ENCODE measurements at regions not wholly inside any gene's neighbourhood (a gene's known extent, or its start where the extent isn't known, plus 50 kb on each side); places are given as distances from the start of the nearest gene placed in this dataset.
A peak's percentile ranks its signal among the peaks of the same experiment; 100 is the strongest.

- TF ChIP-seq JUND (IDR thresholded peaks at IDR 0.05; ENCODE audit: low read depth): no peak
- in situ Hi-C loops (cut with HindIII; ENCODE audit: low pct_unique_long_range_greater_than_20kb, low sequenced_read_pairs): no loop called here
Measured at GRCh38 chr11:123378096-123378495, 52.0 kb upstream of the GRAMD1B start.

GRCh38 chr11:123377355-123377754 lies 52.7 kb upstream of the GRAMD1B start:
- no peak for TF ChIP-seq JUND (IDR thresholded peaks at IDR 0.05; ENCODE audit: low read depth)
- no peak for DNase-seq (ENCODE audit: low read depth in 1 of 2, low spot score in 1 of 2)
- in situ Hi-C loops (cut with HindIII; ENCODE audit: low pct_unique_long_range_greater_than_20kb, low sequenced_read_pairs): no loop called here

More at GRCh38 chr11:123378096-123378495, 52.0 kb upstream of the GRAMD1B start:
- DNase-seq (ENCODE audit: low read depth in 1 of 2, low spot score in 1 of 2): peak in 1 of 2 experiments; percentile 60

GRCh38 chr11:123375832-123376231 lies 54.2 kb upstream of the GRAMD1B start:
- no peak for TF ChIP-seq JUND (IDR thresholded peaks at IDR 0.05; ENCODE audit: low read depth)
- DNase-seq (ENCODE audit: low read depth in 1 of 2, low spot score in 1 of 2): no peak
- in situ Hi-C loops (cut with HindIII; ENCODE audit: low pct_unique_long_range_greater_than_20kb, low sequenced_read_pairs): no loop called here

GRCh38 chr11:123374622-123374968 lies 55.5 kb upstream of the GRAMD1B start:
- no peak for TF ChIP-seq JUND (IDR thresholded peaks at IDR 0.05; ENCODE audit: low read depth)
- DNase-seq (ENCODE audit: low read depth in 1 of 2, low spot score in 1 of 2): no peak
- in situ Hi-C loops (cut with HindIII; ENCODE audit: low pct_unique_long_range_greater_than_20kb, low sequenced_read_pairs): no loop called here

- no peak for TF ChIP-seq JUND (IDR thresholded peaks at IDR 0.05; ENCODE audit: low read depth)
- DNase-seq (ENCODE audit: low read depth in 1 of 2, low spot score in 1 of 2): no peak
- in situ Hi-C loops (cut with HindIII; ENCODE audit: low pct_unique_long_range_greater_than_20kb, low sequenced_read_pairs): no loop called here
Measured at GRCh38 chr11:123373754-123374621, 56.1 kb upstream of the GRAMD1B start.

- no peak for TF ChIP-seq JUND (IDR thresholded peaks at IDR 0.05; ENCODE audit: low read depth)
- in situ Hi-C loops (cut with HindIII; ENCODE audit: low pct_unique_long_range_greater_than_20kb, low sequenced_read_pairs): no loop called here
- DNase-seq (ENCODE audit: low read depth in 1 of 2, low spot score in 1 of 2): no peak
Measured at GRCh38 chr11:123371506-123372297, 58.4 kb upstream of the GRAMD1B start.

GRCh38 chr11:123366924-123367323 lies 63.1 kb upstream of the GRAMD1B start:
- in situ Hi-C loops (cut with HindIII; ENCODE audit: low pct_unique_long_range_greater_than_20kb, low sequenced_read_pairs): no loop called here
- no peak for TF ChIP-seq JUND (IDR thresholded peaks at IDR 0.05; ENCODE audit: low read depth)
- DNase-seq (ENCODE audit: low read depth in 1 of 2, low spot score in 1 of 2): no peak

GRCh38 chr11:123365955-123366354 lies 64.1 kb upstream of the GRAMD1B start:
- no peak for TF ChIP-seq JUND (IDR thresholded peaks at IDR 0.05; ENCODE audit: low read depth)
- in situ Hi-C loops (cut with HindIII; ENCODE audit: low pct_unique_long_range_greater_than_20kb, low sequenced_read_pairs): no loop called here
- no peak for DNase-seq (ENCODE audit: low read depth in 1 of 2, low spot score in 1 of 2)

GRCh38 chr11:123364080-123364479 lies 66.0 kb upstream of the GRAMD1B start:
- in situ Hi-C loops (cut with HindIII; ENCODE audit: low pct_unique_long_range_greater_than_20kb, low sequenced_read_pairs): no loop called here
- no peak for TF ChIP-seq JUND (IDR thresholded peaks at IDR 0.05; ENCODE audit: low read depth)
- DNase-seq (ENCODE audit: low read depth in 1 of 2, low spot score in 1 of 2): no peak

- TF ChIP-seq JUND (IDR thresholded peaks at IDR 0.05; ENCODE audit: low read depth): no peak
- in situ Hi-C loops (cut with HindIII; ENCODE audit: low pct_unique_long_range_greater_than_20kb, low sequenced_read_pairs): no loop called here
- DNase-seq (ENCODE audit: low read depth in 1 of 2, low spot score in 1 of 2): no peak
Measured at GRCh38 chr11:123363556-123363955, 66.5 kb upstream of the GRAMD1B start.

GRCh38 chr11:123362941-123363340 lies 67.1 kb upstream of the GRAMD1B start:
- no peak for TF ChIP-seq JUND (IDR thresholded peaks at IDR 0.05; ENCODE audit: low read depth)
- in situ Hi-C loops (cut with HindIII; ENCODE audit: low pct_unique_long_range_greater_than_20kb, low sequenced_read_pairs): no loop called here
- no peak for DNase-seq (ENCODE audit: low read depth in 1 of 2, low spot score in 1 of 2)

- in situ Hi-C loops (cut with HindIII; ENCODE audit: low pct_unique_long_range_greater_than_20kb, low sequenced_read_pairs): no loop called here
- TF ChIP-seq JUND (IDR thresholded peaks at IDR 0.05; ENCODE audit: low read depth): no peak
- no peak for DNase-seq (ENCODE audit: low read depth in 1 of 2, low spot score in 1 of 2)
Measured at GRCh38 chr11:123362186-123362585, 67.9 kb upstream of the GRAMD1B start.

GRCh38 chr11:123361110-123361509 lies 69.0 kb upstream of the GRAMD1B start:
- no peak for TF ChIP-seq JUND (IDR thresholded peaks at IDR 0.05; ENCODE audit: low read depth)
- DNase-seq (ENCODE audit: low read depth in 1 of 2, low spot score in 1 of 2): no peak
- in situ Hi-C loops (cut with HindIII; ENCODE audit: low pct_unique_long_range_greater_than_20kb, low sequenced_read_pairs): no loop called here
